NOMO-1 treated with dmso at 0.1 percent for 144 hours (cell line): ENCODE measurements at regions not wholly inside any gene's neighbourhood (a gene's known extent, or its start where the extent isn't known, plus 50 kb on each side); places are given as distances from the start of the nearest gene placed in this dataset.
"Not testable (repeated sequence)": the region's sequence is repeated elsewhere in the genome, so short reads cannot be mapped to it uniquely, and the experiment has no call there.

Experiments
- DNase-seq: peaks from one replicate; lab custom pipeline; 2025; ENCODE audit not compliant: unreplicated experiment; lab: John Stamatoyannopoulos, UW

GRCh38 chrX:1020634-1021166 is 191.7 kb downstream of the CRLF2 start:
- no peak for DNase-seq

GRCh38 chrX:1016926-1017325 is 195.5 kb downstream of the CRLF2 start:
- not testable (repeated sequence) for DNase-seq

GRCh38 chrX:1016281-1016680 is 196.2 kb downstream of the CRLF2 start:
- not testable (repeated sequence) for DNase-seq

DNA sequence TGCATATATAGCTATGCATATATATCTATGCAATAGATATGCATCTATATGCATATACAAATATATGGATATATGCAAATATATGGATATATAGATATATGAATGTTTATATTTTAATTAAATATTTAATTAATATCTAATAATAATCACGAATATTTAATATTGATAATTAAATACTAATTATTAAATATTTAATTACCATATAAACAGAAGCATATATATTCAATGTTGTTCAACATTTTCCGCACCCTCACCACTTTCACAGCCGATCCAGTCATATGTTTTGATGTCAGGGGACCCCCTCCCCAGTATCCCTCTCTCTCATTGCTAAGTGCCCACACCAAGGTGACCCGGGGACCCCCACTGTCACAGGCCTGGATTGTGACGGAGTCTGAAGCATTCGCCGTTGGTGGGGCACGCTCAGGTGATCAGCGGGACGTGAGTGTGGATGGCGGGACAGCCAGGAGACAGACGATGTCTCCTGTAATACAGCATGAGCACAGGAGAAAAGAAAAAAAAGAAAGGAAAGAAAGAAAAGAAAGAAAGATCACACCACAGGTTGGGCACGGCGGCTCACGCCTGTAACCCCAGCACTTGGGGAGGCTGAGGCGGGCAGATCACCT is 199.7 kb downstream of the CRLF2 start:
- no peak for DNase-seq

DNA sequence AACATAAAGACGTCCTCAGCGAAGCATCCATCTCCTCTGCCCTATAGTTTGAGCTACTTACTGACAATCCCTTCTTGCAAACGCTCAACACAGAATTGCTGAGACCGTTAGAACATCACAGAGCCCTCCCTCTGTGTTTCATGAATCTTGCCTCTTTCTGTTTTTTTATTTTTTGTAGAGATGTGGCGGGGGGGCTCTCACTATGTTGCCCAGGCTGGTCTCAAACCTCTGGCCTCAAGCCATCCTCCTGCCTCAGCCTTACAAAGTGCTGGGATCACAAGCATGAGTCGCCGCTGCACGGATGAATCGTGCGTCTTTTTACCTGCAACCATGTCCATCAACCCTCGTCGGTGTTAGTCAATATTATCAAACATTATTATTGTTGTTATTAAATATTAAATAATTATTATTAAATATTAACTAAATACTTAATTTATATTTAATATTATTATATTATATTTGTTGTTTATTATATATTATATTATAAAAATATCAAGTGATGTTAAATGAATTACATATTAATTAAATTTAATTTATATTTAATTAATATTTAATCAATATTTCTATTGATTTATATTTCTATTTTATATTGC is 200.7 kb downstream of the CRLF2 start:
- DNase-seq: peak; percentile 8

DNA sequence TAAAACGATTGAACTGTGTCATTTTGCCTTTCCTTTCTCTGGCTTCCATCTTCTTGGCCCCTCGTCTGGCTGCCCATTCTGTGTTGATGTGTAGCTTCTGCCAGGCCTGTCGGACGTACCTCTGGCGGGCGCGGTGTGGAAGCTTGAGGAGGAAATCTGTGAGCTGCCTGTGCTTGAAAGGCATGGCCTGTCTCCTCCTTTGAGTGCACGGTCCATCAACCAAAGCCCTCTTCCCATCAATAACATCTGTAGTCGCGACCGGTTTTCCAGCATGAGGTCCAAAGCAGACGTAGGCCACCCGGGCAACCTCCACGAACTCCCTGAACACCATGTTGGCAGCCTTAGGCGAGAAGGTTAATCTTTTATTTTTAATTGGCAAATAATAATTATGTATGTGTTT is 202.7 kb downstream of the CRLF2 start:
- DNase-seq: no peak

- no peak for DNase-seq
Measured at GRCh38 chrX:1006156-1006730, 206.2 kb downstream of the CRLF2 start.

GRCh38 chrX:1002611-1003010 is 209.8 kb downstream of the CRLF2 start:
- no peak for DNase-seq

DNA sequence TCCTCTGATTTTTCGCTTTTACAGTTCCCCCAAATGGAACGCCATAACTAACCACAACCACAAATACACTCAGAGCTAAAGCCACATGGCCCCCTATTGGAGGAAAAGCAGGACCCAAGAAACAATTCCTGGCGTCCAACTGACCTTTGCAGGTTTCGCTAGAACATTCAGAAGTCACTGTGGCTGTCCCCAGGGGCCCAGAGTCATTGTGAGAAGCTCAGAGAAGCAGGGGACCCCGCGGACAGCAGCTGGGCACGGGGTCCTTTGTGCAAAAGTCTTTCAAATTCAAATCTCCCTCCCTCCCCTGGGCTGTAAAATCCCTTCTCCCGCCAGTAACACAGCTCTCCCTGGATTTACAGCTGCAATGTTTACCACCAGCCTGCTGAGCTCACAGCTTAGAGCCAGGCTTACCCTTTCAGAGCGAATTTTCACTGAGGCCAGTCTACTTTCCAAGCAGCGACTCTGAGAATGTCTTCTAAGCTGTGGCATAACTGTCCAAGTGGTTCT is 214.8 kb downstream of the CRLF2 start:
- DNase-seq: no peak

- DNase-seq: no peak
Measured at GRCh38 chrX:994780-995179, 217.7 kb downstream of the CRLF2 start.

GRCh38 chrX:989959-990510 is 222.4 kb downstream of the CRLF2 start:
- DNase-seq: peak; percentile 99

GRCh38 chrX:988530-988929 is 223.9 kb downstream of the CRLF2 start:
- DNase-seq: not testable (repeated sequence)

- no peak for DNase-seq
Measured at GRCh38 chrX:981791-982626, 230.4 kb downstream of the CRLF2 start.

GRCh38 chrX:980587-981235 is 231.7 kb downstream of the CRLF2 start:
- no peak for DNase-seq

- DNase-seq: not testable (repeated sequence)
Measured at GRCh38 chrX:979127-979526, 233.3 kb downstream of the CRLF2 start.

DNA sequence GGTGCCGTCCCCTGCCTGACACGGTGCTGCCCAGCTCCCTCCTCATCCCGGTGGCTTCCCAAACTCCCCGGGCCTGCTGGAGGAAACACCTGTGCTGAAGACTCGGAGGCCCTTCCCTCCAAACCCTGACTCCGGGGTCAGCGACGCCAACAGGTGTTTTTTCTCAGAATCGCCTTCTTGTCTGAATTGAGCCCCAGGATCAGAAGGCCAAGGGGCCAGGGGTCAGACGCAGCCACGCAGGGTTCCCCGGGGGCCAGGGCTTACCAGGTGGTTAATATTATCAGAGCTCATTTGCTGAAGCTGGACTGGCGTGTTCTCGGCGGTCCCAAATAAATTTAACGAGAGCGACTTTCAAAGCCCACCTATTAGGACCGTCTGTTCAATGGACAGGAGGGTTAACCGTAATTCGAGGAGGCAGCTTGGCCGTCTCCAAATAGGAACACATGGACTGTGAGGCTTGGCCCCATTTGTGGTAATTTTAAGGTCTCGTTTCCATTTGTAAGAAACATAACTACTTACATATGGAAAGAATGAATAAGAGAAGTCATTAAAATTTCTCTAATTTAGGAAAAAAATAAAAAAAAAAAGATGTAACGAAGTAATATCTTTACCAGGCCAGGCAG is 239.3 kb downstream of the CRLF2 start:
- no peak for DNase-seq

- no peak for DNase-seq
Measured at GRCh38 chrX:968148-968965, 244.1 kb downstream of the CRLF2 start.

DNA sequence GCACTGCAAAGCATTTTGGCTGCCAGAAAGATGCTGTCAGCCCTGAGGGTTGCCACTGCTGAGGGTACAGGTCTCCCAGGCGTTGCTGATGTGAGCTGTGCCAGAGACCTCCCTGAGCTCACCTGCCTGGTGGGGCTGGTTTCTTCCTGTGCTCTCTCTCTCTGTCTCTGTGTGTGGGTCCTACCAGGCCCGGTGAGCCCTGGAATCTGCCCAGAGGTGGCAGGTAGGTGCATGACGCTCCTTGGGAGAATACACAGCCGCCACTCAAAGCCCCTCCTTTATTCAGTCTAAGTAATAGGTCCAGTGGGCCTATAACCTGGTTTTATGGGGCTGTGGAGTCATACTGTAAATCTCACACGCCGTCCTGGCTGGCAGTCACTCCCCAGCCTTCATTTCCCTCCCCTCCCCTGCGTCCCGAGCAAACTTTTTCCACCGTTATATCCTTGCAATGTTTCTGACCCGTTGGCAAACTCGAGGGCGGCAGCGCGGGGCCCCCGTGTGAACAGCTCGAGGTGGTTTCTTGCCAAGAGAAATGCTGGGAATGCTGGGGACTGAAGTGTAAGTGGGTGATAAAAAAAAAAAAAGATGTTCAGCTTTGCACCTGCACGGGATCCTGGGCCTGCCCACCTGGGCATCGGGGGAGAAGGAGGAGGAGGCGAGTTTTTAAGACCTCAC is 245.9 kb downstream of the CRLF2 start:
- no peak for DNase-seq
